ENCODE measurements at regions not wholly inside any gene's neighbourhood (a gene's known extent, or its start where the extent isn't known, plus 50 kb on each side); places are given as distances from the start of the nearest gene placed in this dataset.

DNA sequence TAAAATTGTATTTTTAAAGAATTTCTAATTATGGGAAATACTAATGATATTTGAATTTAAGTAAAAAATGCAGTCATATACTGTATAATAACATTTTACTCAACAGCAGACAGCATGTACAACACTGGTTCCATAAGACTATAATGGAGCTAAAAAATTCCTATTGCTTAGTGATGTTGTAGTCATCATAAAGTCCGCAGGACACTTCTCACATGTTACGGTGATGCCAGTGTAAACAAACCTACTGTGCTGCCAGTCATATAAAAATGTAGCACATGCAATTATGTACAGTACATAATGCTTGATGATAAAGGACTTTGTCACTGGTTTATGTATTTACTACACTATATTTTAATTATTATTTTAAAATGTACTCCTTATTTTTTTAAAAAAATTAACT lies 629.3 kb downstream of the IPMK start:
- no peaks in the 10 kb centered on the region for H3K36me3 ChIP-seq
- H3K4me1 ChIP-seq: no peaks in the 10 kb centered on the region
- no peak for DNase-seq
- H3K27me3 ChIP-seq (ENCODE audit: low read depth): no peaks in the 10 kb centered on the region
- intact Hi-C loops (cut with micrococcal nuclease): no loop called here
- H3K9me3 ChIP-seq (replicated peaks): no peaks in the 10 kb centered on the region
- no peak overlapping the region for H3K4me3 ChIP-seq
- TF ChIP-seq, protein P1, sequence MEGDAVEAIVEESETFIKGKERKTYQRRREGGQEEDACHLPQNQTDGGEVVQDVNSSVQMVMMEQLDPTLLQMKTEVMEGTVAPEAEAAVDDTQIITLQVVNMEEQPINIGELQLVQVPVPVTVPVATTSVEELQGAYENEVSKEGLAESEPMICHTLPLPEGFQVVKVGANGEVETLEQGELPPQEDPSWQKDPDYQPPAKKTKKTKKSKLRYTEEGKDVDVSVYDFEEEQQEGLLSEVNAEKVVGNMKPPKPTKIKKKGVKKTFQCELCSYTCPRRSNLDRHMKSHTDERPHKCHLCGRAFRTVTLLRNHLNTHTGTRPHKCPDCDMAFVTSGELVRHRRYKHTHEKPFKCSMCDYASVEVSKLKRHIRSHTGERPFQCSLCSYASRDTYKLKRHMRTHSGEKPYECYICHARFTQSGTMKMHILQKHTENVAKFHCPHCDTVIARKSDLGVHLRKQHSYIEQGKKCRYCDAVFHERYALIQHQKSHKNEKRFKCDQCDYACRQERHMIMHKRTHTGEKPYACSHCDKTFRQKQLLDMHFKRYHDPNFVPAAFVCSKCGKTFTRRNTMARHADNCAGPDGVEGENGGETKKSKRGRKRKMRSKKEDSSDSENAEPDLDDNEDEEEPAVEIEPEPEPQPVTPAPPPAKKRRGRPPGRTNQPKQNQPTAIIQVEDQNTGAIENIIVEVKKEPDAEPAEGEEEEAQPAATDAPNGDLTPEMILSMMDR (IDR thresholded peaks at IDR 0.05; ENCODE audit: borderline replicate concordance): no peak
- H3K27ac ChIP-seq (replicated peaks): no peak overlapping the region

GRCh38 chr10:57628592-57629284 lies 639.0 kb downstream of the IPMK start:
- intact Hi-C loops (cut with micrococcal nuclease): no loop called here
- TF ChIP-seq, protein P1 (IDR thresholded peaks at IDR 0.05; ENCODE audit: borderline replicate concordance): no peak
- no peaks in the 10 kb centered on the region for H3K27me3 ChIP-seq (ENCODE audit: low read depth)
- H3K9me3 ChIP-seq (replicated peaks): no peaks in the 10 kb centered on the region
- H3K4me1 ChIP-seq: no peaks in the 10 kb centered on the region
- no peaks in the 10 kb centered on the region for H3K36me3 ChIP-seq
- no peak overlapping the region for H3K4me3 ChIP-seq
- no peak overlapping the region for H3K27ac ChIP-seq (replicated peaks)
- no peak for DNase-seq

- no peak overlapping the region for H3K27ac ChIP-seq (replicated peaks)
- no peaks in the 10 kb centered on the region for H3K36me3 ChIP-seq
- no peaks in the 10 kb centered on the region for H3K9me3 ChIP-seq (replicated peaks)
- no peaks in the 10 kb centered on the region for H3K27me3 ChIP-seq (ENCODE audit: low read depth)
- no peak overlapping the region for H3K4me3 ChIP-seq
- DNase-seq: no peak
- TF ChIP-seq, protein P1 (IDR thresholded peaks at IDR 0.05; ENCODE audit: borderline replicate concordance): no peak
- no peaks in the 10 kb centered on the region for H3K4me1 ChIP-seq
- intact Hi-C loops (cut with micrococcal nuclease): no loop called here
These were observed 640.0 kb downstream of the IPMK start for GRCh38 chr10:57627642-57628178.

- no peak overlapping the region for H3K4me3 ChIP-seq
- H3K9me3 ChIP-seq (replicated peaks): no peaks in the 10 kb centered on the region
- no peak for DNase-seq
- H3K36me3 ChIP-seq: no peaks in the 10 kb centered on the region
- intact Hi-C loops (cut with micrococcal nuclease): no loop called here
- no peaks in the 10 kb centered on the region for H3K4me1 ChIP-seq
- no peak overlapping the region for H3K27ac ChIP-seq (replicated peaks)
- TF ChIP-seq, protein P1 (IDR thresholded peaks at IDR 0.05; ENCODE audit: borderline replicate concordance): no peak
- no peaks in the 10 kb centered on the region for H3K27me3 ChIP-seq (ENCODE audit: low read depth)
These were observed 642.7 kb downstream of the IPMK start for GRCh38 chr10:57624856-57625592.

GRCh38 chr10:57624066-57624465 lies 643.6 kb downstream of the IPMK start:
- Histone ChIP-seq H3K27ac (replicated peaks) (no peak overlapping the region), H3K27me3 (ENCODE audit: low read depth) (no peaks in the 10 kb centered on the region), H3K36me3 (no peaks in the 10 kb centered on the region), H3K9me3 (replicated peaks) (no peaks in the 10 kb centered on the region), H3K4me1 (no peaks in the 10 kb centered on the region), H3K4me3 (no peak overlapping the region)
- DNase-seq: no peak
- intact Hi-C loops (cut with micrococcal nuclease): no loop called here
- TF ChIP-seq, protein P1 (IDR thresholded peaks at IDR 0.05; ENCODE audit: borderline replicate concordance): no peak

Measured in left ventricle myocardium inferior (tissue), 1 donor.